HS-5 (cell line): ENCODE measurements at regions not wholly inside any gene's neighbourhood (a gene's known extent, or its start where the extent isn't known, plus 50 kb on each side); places are given as distances from the start of the nearest gene placed in this dataset.

Experiments used
- DNase-seq: peaks from one replicate; pipeline ENCODE4 v3.0.0-alpha.2; 2012; ENCODE audit warnings: low read depth

- no peak for DNase-seq
These were observed 205.3 kb upstream of the MTNR1B start for GRCh38 chr11:92764128-92764527.

DNA sequence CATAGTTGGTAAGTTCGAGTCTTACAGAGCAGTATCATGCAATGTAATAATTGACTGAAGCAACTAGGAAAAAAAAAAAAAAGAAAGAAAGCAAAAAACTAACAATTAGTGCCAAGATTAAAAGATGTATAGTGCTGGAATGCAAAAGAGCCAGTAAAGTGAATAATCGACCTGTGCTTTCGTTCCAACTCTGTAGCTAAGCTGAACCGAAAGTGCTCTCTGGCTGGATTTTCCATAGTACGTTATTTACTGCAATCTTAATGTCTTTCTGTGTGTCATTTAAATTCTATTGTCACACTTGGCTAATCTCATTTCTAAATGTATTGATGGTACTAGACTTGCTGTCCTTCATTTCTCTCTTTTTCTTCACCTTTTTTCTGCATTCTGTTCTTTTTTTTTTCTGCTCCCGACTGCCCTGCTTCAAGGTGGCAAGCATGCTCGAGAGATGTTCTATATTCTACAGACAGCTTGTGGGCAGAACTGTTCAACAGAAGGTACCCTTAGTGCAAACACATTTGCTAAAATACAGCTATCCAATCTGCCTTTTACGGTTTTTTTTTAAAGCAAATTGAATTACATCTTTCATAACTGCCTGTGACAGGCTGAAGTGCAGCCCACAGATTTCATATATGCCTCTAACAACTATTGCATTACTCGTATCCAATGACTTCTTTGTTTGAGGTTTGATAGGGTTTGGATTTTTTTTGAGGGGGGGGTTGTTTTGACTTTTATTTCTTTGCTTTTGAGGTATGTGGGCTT is 204.2 kb upstream of the MTNR1B start:
- no peak for DNase-seq

DNA sequence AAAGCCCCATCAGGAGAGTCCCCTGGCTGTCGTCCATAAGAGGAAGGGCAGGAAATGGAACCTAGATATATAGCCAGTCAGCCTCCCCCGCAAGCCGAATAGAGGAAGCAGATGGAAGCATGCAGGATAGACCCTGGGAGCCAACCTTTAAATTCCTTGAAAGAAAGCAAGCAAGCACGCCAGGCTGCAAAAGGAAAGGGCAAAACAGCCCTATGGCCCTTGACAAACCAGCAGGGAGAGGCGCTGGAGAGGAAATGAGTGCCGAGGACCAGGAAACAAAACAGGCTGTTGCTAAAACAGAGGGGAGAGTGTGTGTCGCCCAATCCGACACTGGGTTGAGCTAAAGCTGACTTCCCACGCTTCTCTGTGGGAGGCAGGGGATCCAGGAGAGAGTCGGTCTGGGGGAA is 203.5 kb upstream of the MTNR1B start:
- DNase-seq: no peak

DNA sequence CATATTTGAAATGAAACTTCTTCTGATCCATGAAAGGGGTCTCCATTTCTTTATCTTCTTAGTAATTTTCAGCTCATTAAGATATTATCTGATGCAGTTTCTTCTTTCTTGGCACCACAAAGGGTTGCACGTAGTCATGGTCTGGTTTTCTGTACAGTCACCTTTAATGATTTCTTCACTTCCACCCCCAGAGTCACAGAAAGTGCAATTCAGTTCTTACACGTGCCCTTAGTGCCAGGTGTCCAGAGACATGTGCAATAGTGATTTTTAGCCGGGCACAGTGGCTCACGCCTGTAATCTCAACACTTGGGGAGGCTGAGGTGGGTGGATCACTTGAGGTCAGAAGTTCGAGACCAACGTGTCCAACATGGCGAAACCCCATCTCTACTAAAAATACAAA is 202.8 kb upstream of the MTNR1B start:
- no peak for DNase-seq

- DNase-seq: no peak
These were observed 202.0 kb upstream of the MTNR1B start for GRCh38 chr11:92767416-92767815.

GRCh38 chr11:92768121-92768840 is 201.2 kb upstream of the MTNR1B start:
- no peak for DNase-seq

- no peak for DNase-seq
These were observed 200.3 kb upstream of the MTNR1B start for GRCh38 chr11:92769112-92769511.

- DNase-seq: no peak
These were observed 199.0 kb upstream of the MTNR1B start for GRCh38 chr11:92770419-92770818.

DNA sequence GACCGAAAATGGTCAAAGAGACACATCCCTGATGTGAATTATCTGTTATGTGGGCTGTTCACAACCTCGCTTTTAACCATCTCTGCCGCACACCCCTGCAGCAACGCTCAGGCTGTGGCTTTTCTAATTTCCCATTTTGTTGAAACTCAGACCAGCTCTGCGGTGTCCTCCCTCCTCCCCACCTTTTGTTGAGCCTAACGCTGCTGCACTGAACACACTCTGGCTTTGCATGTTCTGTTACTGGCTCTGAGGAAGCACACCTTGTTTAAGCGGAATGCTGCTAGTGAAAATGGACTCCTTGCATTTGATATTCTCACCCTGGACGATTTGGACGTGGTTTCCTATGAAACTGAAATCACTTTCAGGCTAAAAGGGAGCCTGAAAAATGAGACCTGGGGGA is 198.5 kb upstream of the MTNR1B start:
- no peak for DNase-seq

GRCh38 chr11:92771701-92772100 is 197.8 kb upstream of the MTNR1B start:
- no peak for DNase-seq

- DNase-seq: no peak
These were observed 194.3 kb upstream of the MTNR1B start for GRCh38 chr11:92775003-92775676.

DNA sequence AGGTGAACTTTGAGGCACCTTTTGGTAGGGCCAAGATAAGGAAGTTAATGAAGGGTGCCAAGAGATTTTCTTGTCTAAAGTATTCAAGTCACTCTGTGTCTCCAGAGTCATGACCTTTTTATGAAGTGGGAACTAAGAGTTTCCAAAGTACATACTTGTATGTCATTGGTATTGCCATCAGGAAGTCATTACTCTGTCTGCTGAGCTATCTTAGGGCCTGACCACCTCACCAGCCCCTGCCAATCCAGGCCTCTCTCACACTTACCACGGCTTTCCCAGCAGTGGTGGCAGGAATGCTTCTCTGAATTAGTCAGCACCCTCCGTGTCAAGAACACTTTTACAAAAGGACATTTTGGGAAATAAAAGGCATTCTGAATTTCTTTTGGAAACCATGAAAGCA is 192.8 kb upstream of the MTNR1B start:
- no peak for DNase-seq

- no peak for DNase-seq
These were observed 189.7 kb upstream of the MTNR1B start for GRCh38 chr11:92779746-92780145.

- DNase-seq: no peak
These were observed 188.3 kb upstream of the MTNR1B start for GRCh38 chr11:92781151-92781550.

GRCh38 chr11:92782806-92783205 is 186.6 kb upstream of the MTNR1B start:
- DNase-seq: no peak

- DNase-seq: no peak
These were observed 185.1 kb upstream of the MTNR1B start for GRCh38 chr11:92784331-92784730.

DNA sequence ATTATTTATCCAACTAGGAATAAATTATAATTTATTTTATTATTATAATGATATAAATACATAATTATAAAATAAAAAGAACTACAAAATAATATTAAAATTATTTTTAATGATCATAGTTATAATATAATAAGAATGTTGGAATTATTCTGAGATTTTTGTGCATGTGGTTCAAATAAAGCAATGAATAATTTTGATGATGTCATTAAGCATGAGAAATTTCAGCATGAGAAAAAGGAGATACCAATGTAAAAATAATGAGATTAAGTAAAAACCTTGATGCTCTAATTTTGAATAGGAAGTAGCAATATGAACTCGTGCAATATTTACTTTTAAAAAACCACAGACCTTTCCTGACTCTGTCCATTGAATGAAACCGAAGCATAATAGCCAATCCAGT is 181.8 kb upstream of the MTNR1B start:
- no peak for DNase-seq

DNA sequence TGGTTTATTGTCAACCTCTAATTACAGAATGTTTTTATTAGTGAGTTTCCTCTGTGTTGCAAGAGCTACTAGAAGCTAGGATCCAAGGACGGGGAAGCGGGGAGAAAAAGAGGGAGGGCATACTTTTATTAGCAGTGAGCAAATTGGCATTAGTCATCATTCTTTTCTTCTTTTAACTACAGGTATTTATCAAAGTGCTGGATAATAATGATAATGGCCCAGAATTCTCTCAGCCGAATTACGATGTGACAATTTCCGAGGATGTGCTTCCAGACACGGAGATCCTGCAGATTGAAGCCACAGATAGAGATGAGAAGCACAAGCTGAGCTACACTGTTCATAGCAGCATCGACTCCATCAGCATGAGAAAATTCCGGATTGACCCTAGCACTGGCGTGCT is 179.7 kb upstream of the MTNR1B start:
- no peak for DNase-seq

- DNase-seq: no peak
These were observed 179.1 kb upstream of the MTNR1B start for GRCh38 chr11:92790366-92790765.

GRCh38 chr11:92790926-92791616 is 178.4 kb upstream of the MTNR1B start:
- DNase-seq: no peak

- no peak for DNase-seq
These were observed 177.6 kb upstream of the MTNR1B start for GRCh38 chr11:92791886-92792285.

DNA sequence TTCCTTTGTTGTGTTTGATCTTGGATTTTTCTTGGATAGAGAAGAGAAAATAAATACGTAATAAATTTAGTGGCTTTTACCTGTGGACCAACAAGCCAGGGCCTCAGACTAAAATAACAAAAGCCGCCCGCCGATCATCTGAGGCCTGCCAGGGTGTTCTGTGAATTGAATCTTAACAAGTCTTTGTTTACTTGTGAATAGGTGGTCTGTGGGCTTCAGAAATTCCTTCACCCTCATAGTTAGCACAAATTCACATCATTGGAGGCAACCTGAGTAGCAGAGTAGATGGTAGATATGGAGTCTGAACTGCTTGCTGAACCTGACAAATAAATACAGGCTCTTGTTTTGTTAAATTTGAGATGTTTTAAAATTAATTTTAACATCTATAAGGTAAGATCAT is 176.3 kb upstream of the MTNR1B start:
- DNase-seq: no peak

- DNase-seq: no peak
These were observed 174.7 kb upstream of the MTNR1B start for GRCh38 chr11:92794783-92795182.
